Keratinocyte (primary cell): ENCODE measurements at regions not wholly inside any gene's neighbourhood (a gene's known extent, or its start where the extent isn't known, plus 50 kb on each side); places are given as distances from the start of the nearest gene placed in this dataset.
"Not testable (repeated sequence)": the region's sequence is repeated elsewhere in the genome, so short reads cannot be mapped to it uniquely, and the experiment has no call there.

Experiments
- DNase-seq: peaks from one replicate; pipeline ENCODE4 v3.0.0-alpha.2; 2011; ENCODE audit warnings: low read depth, missing footprints, low spot score
- FAIRE-seq: peaks from 2 replicates; lab custom pipeline; 2011; peaks lifted over from hg19 to GRCh38; lab: Jason Lieb, UNC
- H2AFZ ChIP-seq: 2 replicates; pipeline ENCODE4 v1.6.0; 2012; ENCODE audit warnings: low read length, control low read depth, inconsistent platforms; ENCODE audit not compliant: control insufficient read depth
- H3K27ac ChIP-seq: 2 replicates; pipeline ENCODE4 v1.5.1; 2011; ENCODE audit warnings: low read length; ENCODE audit not compliant: control insufficient read depth, insufficient read depth
- H3K27me3 ChIP-seq: 3 replicates; pipeline ENCODE4 v1.6.0; 2011; ENCODE audit warnings: low read length; ENCODE audit not compliant: control insufficient read depth, insufficient read depth; ENCODE audit errors: extremely low read depth
- H3K36me3 ChIP-seq, 2 experiments: 2 replicates in 1 of 2; 3 replicates in 1 of 2; pipeline ENCODE4 v1.5.1; 2011; ENCODE audit warnings: low read length in 2 of 2, mild to moderate bottlenecking in 1 of 2; ENCODE audit not compliant: control insufficient read depth in 2 of 2, insufficient read depth in 2 of 2; ENCODE audit errors: extremely low read depth in 1 of 2
- H3K4me1 ChIP-seq: 3 replicates; pipeline ENCODE4 v1.5.1; 2011; ENCODE audit warnings: low read length; ENCODE audit not compliant: control insufficient read depth, insufficient read depth; ENCODE audit errors: extremely low read depth
- H3K4me2 ChIP-seq: 3 replicates; pipeline ENCODE4 v1.6.0; 2011; ENCODE audit warnings: low read depth, low read length; ENCODE audit not compliant: control insufficient read depth, insufficient read depth; ENCODE audit errors: extremely low read depth
- H3K4me3 ChIP-seq, 3 experiments: fragments of 200-600 bp in 1 of 3; sonication (generic) in 1 of 3; 2 replicates in 2 of 3; 3 replicates in 1 of 3; pipeline ENCODE4 v1.5.1; 2011 to 2016; ENCODE audit warnings: low read length in 3 of 3, mild to moderate bottlenecking in 3 of 3, control low read depth in 2 of 3, inconsistent platforms in 1 of 3, low read depth in 1 of 3, mixed read lengths in 1 of 3, mixed run types in 1 of 3, moderate library complexity in 1 of 3; ENCODE audit not compliant: control insufficient read depth in 2 of 3, insufficient read depth in 2 of 3; ENCODE audit errors: extremely low read depth in 1 of 3
- H3K79me2 ChIP-seq: 2 replicates; pipeline ENCODE4 v1.6.0; 2012; ENCODE audit warnings: low read length; ENCODE audit not compliant: control insufficient read depth, insufficient read depth
- H3K9ac ChIP-seq: 3 replicates; pipeline ENCODE4 v1.6.0; 2011; ENCODE audit warnings: low read length; ENCODE audit not compliant: control insufficient read depth, insufficient read depth; ENCODE audit errors: extremely low read depth
- H3K9me1 ChIP-seq: 3 replicates; pipeline ENCODE4 v1.6.0; 2011; ENCODE audit warnings: low read length; ENCODE audit not compliant: control insufficient read depth, insufficient read depth; ENCODE audit errors: extremely low read depth
- H3K9me3 ChIP-seq: 2 replicates; pipeline ENCODE4 v1.5.1; 2012; ENCODE audit warnings: low read depth, low read length; ENCODE audit not compliant: control insufficient read depth
- H4K20me1 ChIP-seq: 3 replicates; pipeline ENCODE4 v1.6.0; 2011; ENCODE audit warnings: low read length; ENCODE audit not compliant: control insufficient read depth, insufficient read depth; ENCODE audit errors: extremely low read depth
- EZH2 ChIP-seq: IDR thresholded peaks from one replicate; pipeline ENCODE4 v1.6.1; 2012; ENCODE audit warnings: inconsistent platforms, mild to moderate bottlenecking, low read length, moderate library complexity
- dilution Hi-C: fragments of 300-500 bp; cut with MboI; formaldehyde crosslinking; loops from one replicate; pipeline ENCODE4 v1.7.0; 2020; ENCODE audit warnings: low sequenced_read_pairs; ENCODE audit not compliant: extremely low pct_ligation_motif_present
- TF ChIP-seq, protein P1 (sequence below), 3 experiments: IDR thresholded peaks in 1 of 3; conservative IDR thresholded peaks in 1 of 3; optimal IDR thresholded peaks in 1 of 3; 2 replicates in 2 of 3; 3 replicates in 1 of 3; pipeline versions ENCODE3 to v1.5.1; 2011; ENCODE audit warnings: low read length in 3 of 3, mild to moderate bottlenecking in 3 of 3, moderate library complexity in 2 of 3, control low read depth in 1 of 3, inconsistent platforms in 1 of 3; ENCODE audit not compliant: insufficient read depth in 2 of 3; ENCODE audit errors: extremely low read depth in 1 of 3

DNA sequence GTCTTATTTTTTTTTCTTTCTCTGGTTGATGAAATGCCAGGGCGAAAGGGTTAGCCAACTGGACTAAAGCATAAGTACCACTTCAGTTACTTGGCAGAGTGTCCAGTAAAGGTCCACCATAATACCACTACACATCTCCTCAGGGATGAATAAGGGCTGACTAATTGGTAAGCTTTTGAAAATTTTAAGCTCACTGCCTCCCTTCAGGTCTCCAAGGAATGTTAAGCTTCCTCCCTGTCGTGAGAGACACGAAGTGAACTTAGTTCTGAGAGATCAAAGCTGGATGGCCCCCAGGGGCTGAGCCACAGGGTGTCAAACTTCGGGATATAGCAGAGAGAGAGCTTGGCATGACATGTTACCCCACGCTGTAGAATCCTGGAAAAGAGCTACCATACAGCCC is 111.4 kb downstream of the VSIG4 start:
- Histone ChIP-seq H3K4me3 (no peak overlapping the region), H3K79me2 (no peaks in the 10 kb centered on the region), H3K27me3 (no peaks in the 10 kb centered on the region), H3K4me2 (no peak overlapping the region), H3K9me1 (no peaks in the 10 kb centered on the region), H3K27ac (no peak overlapping the region), H3K9me3 (peaks cover 15% of the 10 kb centered on the region), H3K9ac (no peak overlapping the region), H3K4me1 (peaks cover 5% of the 10 kb centered on the region), H2AFZ (no peak overlapping the region), H4K20me1 (no peaks in the 10 kb centered on the region), H3K36me3 (no peaks in the 10 kb centered on the region)
- TF ChIP-seq EZH2 = no peak
- TF ChIP-seq, protein P1, sequence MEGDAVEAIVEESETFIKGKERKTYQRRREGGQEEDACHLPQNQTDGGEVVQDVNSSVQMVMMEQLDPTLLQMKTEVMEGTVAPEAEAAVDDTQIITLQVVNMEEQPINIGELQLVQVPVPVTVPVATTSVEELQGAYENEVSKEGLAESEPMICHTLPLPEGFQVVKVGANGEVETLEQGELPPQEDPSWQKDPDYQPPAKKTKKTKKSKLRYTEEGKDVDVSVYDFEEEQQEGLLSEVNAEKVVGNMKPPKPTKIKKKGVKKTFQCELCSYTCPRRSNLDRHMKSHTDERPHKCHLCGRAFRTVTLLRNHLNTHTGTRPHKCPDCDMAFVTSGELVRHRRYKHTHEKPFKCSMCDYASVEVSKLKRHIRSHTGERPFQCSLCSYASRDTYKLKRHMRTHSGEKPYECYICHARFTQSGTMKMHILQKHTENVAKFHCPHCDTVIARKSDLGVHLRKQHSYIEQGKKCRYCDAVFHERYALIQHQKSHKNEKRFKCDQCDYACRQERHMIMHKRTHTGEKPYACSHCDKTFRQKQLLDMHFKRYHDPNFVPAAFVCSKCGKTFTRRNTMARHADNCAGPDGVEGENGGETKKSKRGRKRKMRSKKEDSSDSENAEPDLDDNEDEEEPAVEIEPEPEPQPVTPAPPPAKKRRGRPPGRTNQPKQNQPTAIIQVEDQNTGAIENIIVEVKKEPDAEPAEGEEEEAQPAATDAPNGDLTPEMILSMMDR (optimal IDR thresholded peaks at IDR 0.05 in 1 of 3, IDR thresholded peaks at IDR 0.05 in 1 of 3, conservative IDR thresholded peaks at IDR 0.05 in 1 of 3; ENCODE audit: extremely low read depth in 1 of 3, insufficient read depth in 2 of 3, low read length in 3 of 3) = no peak
- FAIRE-seq = no peak
- dilution Hi-C loops = no loop called here
- no peak for DNase-seq

DNA sequence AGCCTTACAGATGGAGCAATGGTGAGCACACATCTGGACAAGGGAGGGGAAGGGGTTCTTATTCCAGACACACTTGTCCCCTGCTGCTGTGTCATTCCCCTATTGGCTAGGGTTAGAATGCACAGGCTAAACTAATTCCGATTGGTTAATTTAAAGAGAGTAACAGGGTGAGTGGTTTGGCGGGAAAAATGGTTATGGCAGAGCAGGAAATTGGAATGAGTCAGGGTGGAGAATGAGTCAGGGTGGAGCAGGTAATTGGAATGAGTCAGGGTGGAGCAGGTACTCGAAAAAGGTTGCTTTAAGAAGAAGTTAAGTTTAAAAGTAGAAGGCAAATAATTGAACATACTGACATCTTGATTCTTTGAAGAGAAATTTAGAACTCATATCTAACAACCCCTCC is 112.5 kb downstream of the VSIG4 start:
- H3K27ac ChIP-seq, H3K9ac ChIP-seq, H3K4me1 ChIP-seq, dilution Hi-C loops, H4K20me1 ChIP-seq, H2AFZ ChIP-seq, DNase-seq, H3K79me2 ChIP-seq, H3K27me3 ChIP-seq, H3K4me2 ChIP-seq, H3K9me1 ChIP-seq, H3K36me3 ChIP-seq, H3K4me3 ChIP-seq, FAIRE-seq: not testable (repeated sequence)
- H3K9me3 ChIP-seq = peaks cover 15% of the 10 kb centered on the region
